SU-DHL-6 (cell line): ENCODE measurements at regions not wholly inside any gene's neighbourhood (a gene's known extent, or its start where the extent isn't known, plus 50 kb on each side); places are given as distances from the start of the nearest gene placed in this dataset.

ENCODE experiments used
- EZH2phosphoT487 ChIP-seq: fragments of 200-600 bp; sonication (generic), shearing (Covaris generic); conservative IDR thresholded peaks from 2 replicates; pipeline ENCODE4 v1.6.1; 2018; ENCODE audit warnings: mild to moderate bottlenecking, antibody characterized with exemption, low read length, moderate library complexity, mixed read lengths
- TF ChIP-seq, protein P1 (sequence below): fragments of 200-600 bp; sonication (generic); IDR thresholded peaks from one replicate; pipeline ENCODE4 v1.5.1; 2017; ENCODE audit warnings: antibody characterized with exemption, mild to moderate bottlenecking, low read length, moderate library complexity; ENCODE audit not compliant: insufficient read depth, poor library complexity, severe bottlenecking

DNA sequence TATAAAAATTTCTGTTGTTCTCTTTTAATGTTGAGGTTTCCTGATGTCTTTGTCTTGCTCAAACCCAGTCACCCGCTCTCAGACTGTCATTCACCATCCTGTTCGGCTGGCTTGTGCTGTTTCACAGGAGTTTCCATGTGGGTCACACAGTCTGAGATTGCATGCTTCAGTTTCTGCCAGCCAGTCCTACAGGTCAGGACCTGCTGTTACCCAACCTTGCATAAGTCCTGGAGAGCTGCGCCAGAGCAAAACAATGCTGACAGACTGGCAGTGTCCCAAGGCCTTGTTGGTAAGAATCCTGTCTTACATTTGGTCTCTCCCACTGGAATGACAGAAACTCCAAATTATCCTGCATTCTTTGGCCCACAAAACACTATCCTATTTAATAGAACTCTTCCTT is 340.0 kb upstream of the SLITRK5 start:
- no peak for TF ChIP-seq EZH2phosphoT487
- TF ChIP-seq, protein P1, sequence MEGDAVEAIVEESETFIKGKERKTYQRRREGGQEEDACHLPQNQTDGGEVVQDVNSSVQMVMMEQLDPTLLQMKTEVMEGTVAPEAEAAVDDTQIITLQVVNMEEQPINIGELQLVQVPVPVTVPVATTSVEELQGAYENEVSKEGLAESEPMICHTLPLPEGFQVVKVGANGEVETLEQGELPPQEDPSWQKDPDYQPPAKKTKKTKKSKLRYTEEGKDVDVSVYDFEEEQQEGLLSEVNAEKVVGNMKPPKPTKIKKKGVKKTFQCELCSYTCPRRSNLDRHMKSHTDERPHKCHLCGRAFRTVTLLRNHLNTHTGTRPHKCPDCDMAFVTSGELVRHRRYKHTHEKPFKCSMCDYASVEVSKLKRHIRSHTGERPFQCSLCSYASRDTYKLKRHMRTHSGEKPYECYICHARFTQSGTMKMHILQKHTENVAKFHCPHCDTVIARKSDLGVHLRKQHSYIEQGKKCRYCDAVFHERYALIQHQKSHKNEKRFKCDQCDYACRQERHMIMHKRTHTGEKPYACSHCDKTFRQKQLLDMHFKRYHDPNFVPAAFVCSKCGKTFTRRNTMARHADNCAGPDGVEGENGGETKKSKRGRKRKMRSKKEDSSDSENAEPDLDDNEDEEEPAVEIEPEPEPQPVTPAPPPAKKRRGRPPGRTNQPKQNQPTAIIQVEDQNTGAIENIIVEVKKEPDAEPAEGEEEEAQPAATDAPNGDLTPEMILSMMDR, result no peak
